GM12873 (cell line): ENCODE measurements at regions not wholly inside any gene's neighbourhood (a gene's known extent, or its start where the extent isn't known, plus 50 kb on each side); places are given as distances from the start of the nearest gene placed in this dataset.

Experiments
- TF ChIP-seq, protein P1 (sequence below): IDR thresholded peaks from 2 replicates; pipeline ENCODE4 v1.5.1; 2012; ENCODE audit warnings: low read depth, mild to moderate bottlenecking, moderate library complexity, low read length, control low read depth; ENCODE audit not compliant: insufficient read depth; ENCODE audit errors: missing control alignments

DNA sequence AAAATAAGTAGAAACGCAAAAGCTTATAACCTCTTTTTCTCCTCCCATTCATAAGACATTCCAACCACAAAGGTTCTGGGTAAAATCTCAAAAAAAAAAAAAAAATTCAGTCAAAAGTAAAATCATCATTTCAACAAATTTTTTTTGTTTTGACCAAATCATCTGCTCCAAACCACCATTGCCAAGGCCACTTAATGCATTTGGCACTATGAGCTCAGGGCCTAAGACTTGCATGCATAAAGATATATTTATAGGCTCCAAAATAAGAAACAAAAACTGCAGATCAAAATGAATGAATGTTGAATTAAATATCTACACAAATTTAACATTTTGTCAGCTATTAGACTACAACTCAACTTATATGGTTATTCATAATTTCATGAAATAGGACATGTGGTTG, 331.1 kb upstream of the NFIA start:
- TF ChIP-seq, protein P1, sequence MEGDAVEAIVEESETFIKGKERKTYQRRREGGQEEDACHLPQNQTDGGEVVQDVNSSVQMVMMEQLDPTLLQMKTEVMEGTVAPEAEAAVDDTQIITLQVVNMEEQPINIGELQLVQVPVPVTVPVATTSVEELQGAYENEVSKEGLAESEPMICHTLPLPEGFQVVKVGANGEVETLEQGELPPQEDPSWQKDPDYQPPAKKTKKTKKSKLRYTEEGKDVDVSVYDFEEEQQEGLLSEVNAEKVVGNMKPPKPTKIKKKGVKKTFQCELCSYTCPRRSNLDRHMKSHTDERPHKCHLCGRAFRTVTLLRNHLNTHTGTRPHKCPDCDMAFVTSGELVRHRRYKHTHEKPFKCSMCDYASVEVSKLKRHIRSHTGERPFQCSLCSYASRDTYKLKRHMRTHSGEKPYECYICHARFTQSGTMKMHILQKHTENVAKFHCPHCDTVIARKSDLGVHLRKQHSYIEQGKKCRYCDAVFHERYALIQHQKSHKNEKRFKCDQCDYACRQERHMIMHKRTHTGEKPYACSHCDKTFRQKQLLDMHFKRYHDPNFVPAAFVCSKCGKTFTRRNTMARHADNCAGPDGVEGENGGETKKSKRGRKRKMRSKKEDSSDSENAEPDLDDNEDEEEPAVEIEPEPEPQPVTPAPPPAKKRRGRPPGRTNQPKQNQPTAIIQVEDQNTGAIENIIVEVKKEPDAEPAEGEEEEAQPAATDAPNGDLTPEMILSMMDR = no peak

DNA sequence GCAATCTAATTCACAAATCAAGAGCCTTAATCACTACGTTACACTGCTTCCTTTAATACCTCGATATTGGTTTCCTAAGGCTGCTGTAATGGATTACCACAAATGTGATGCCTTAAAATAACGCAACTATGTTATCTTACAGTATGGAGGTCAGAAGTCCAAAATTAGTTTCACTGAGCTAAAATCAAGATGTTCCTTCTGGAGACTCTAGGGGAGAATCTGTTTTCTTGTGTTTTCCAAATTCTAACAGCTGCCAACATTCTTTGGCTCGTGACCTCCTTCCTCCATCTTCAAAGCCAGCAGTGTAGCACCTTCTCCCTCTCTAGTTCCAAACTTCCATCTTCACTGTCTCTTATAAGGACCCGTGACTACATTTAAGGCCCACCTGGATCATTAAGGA, 335.0 kb upstream of the NFIA start:
- TF ChIP-seq, protein P1 = no peak

DNA sequence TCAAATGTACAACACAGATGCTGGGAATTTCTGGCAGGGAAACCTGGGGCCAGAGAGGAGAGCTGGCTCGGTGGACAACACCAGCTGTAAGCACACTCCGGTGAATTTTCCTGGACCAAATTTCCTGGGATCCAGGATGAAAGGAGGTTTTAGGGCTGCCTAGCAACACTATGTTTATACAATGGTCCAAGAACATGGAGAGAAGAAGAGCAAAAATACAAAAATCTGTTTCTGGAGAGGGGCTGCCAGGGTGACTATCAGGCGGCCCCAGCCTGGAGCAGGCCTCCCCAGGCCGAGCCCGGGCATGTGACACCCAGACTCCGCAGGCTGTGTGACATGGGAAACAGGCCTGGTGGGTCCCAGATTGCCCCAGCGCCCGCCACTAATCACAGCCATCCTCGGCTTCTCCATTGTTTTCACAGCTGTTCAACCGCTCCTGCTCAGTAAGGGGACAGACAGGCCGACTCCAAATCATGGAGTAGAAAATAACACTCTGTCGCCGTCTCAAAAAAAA, 336.0 kb upstream of the NFIA start:
- TF ChIP-seq, protein P1 = no peak

DNA sequence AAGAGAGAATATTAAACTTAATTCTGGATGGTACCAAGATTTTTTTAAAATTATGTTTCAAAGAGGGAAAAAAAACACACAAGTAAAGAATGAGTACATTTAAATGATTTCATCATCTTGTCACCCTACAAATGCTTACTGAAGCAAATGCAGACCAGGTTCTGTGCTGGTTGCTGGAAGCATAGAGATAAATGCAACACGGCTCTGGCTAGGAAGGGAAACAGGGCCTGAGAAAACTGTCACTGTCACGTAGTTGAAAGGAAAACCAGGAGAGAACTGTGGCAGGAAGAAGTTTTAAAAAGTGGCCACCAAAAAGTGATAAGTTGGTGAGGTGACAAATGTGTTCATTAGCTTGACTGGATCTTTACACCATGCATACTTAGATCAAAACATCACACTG, 336.9 kb upstream of the NFIA start:
- TF ChIP-seq, protein P1 = no peak

DNA sequence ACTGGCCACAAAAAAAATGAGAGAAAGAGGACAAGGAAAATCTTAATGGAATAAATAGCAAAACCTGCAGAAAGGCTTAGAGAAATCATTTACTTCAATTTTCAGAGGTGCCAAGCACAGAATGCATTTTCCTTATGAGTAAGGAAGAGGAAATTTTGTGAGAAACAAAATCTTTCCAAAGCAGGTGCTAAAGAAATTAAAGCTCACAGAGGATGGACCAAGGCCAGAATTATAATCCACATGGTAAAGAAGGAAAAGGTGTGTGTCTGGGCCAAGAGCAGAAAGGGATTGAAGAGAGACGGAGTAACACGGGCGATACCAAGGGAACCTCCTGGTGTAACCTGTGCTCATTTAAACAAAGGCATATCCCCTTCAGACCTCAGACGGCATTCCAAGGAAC, 340.0 kb upstream of the NFIA start:
- TF ChIP-seq, protein P1 = no peak

DNA sequence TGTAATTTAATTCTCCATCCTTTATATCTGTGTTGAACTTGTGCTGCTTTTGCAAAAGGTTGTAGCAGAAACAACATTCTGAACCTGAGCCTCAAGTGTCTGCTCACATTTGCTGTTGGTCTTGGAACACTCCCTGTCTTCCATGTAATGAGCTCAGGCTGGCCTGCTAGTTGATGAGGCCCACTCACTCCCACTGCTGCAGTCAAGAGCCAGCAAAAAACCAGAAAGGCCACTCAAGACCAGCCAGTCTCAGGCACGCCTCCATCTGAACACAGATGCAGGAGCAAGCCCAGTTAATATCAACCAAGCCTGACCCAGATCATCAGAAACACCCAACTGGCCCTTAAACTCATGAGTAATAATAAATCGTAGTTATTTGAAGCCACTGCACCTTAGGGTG, 342.2 kb upstream of the NFIA start:
- TF ChIP-seq, protein P1 = no peak

DNA sequence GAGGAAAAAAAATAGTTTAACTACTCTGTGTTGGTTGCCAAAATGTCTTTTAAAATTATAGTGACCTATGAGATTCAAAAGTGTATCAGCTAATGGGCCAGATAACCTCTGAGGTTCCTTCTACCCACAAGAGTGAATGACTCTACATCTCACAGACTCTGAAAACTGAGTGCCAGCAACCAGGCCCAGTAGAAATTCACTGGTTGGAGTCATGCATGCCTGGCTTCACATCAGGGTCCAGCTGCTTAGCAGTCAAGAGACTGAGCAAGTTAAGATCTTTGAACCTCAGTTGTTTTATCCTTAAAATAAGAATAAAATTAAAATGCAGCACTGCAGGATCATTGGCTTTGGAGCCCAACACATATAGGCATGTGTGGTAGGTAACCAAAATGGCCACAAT, 342.6 kb upstream of the NFIA start:
- TF ChIP-seq, protein P1 = no peak
